ENCODE measurements at regions not wholly inside any gene's neighbourhood (a gene's known extent, or its start where the extent isn't known, plus 50 kb on each side); places are given as distances from the start of the nearest gene placed in this dataset.

GRCh38 chr2:71812736-71813135 is 334.9 kb downstream of the CYP26B1 start:
- DNase-seq (ENCODE audit: low spot score) = no peak

GRCh38 chr2:71811726-71812125 is 335.9 kb downstream of the CYP26B1 start:
- DNase-seq (ENCODE audit: low spot score) = no peak

- DNase-seq (ENCODE audit: low spot score) = no peak
These were observed 336.5 kb downstream of the CYP26B1 start for GRCh38 chr2:71811157-71811556.

GRCh38 chr2:71807581-71808451 is 339.8 kb downstream of the CYP26B1 start:
- DNase-seq (ENCODE audit: low spot score) = no peak

- DNase-seq (ENCODE audit: low spot score) = no peak
These were observed 341.2 kb downstream of the CYP26B1 start for GRCh38 chr2:71806432-71806831.

GRCh38 chr2:71804281-71804751 is 343.3 kb downstream of the CYP26B1 start:
- DNase-seq (ENCODE audit: low spot score) = no peak

- DNase-seq (ENCODE audit: low spot score) = no peak
These were observed 344.3 kb downstream of the CYP26B1 start for GRCh38 chr2:71803398-71803797.

- no peak for DNase-seq (ENCODE audit: low spot score)
These were observed 345.1 kb downstream of the CYP26B1 start for GRCh38 chr2:71802556-71802955.

- no peak for DNase-seq (ENCODE audit: low spot score)
These were observed 345.7 kb downstream of the CYP26B1 start for GRCh38 chr2:71801969-71802368.

- no peak for DNase-seq (ENCODE audit: low spot score)
These were observed 346.1 kb downstream of the CYP26B1 start for GRCh38 chr2:71801556-71801955.

- no peak for DNase-seq (ENCODE audit: low spot score)
These were observed 346.8 kb downstream of the CYP26B1 start for GRCh38 chr2:71800851-71801250.

- no peak for DNase-seq (ENCODE audit: low spot score)
These were observed 346.9 kb downstream of the DYSF start for GRCh38 chr2:71800106-71800809.

- no peak for DNase-seq (ENCODE audit: low spot score)
These were observed 345.7 kb downstream of the DYSF start for GRCh38 chr2:71799013-71799575.

GRCh38 chr2:71798266-71799012 is 345.1 kb downstream of the DYSF start:
- DNase-seq (ENCODE audit: low spot score) = peak; percentile 1

GRCh38 chr2:71797035-71797810 is 343.9 kb downstream of the DYSF start:
- no peak for DNase-seq (ENCODE audit: low spot score)

- DNase-seq (ENCODE audit: low spot score) = no peak
These were observed 342.8 kb downstream of the DYSF start for GRCh38 chr2:71796174-71796593.

GRCh38 chr2:71795486-71795885 is 342.1 kb downstream of the DYSF start:
- DNase-seq (ENCODE audit: low spot score) = no peak

GRCh38 chr2:71794611-71795010 is 341.2 kb downstream of the DYSF start:
- no peak for DNase-seq (ENCODE audit: low spot score)

GRCh38 chr2:71793926-71794325 is 340.6 kb downstream of the DYSF start:
- DNase-seq (ENCODE audit: low spot score) = no peak

- DNase-seq (ENCODE audit: low spot score) = no peak
These were observed 339.8 kb downstream of the DYSF start for GRCh38 chr2:71792926-71793761.

All from CD4-positive, alpha-beta T cell treated with Interleukin-2 at 100 ng/mL for 4 hours (primary cell).